ENCODE measurements at regions not wholly inside any gene's neighbourhood (a gene's known extent, or its start where the extent isn't known, plus 50 kb on each side); places are given as distances from the start of the nearest gene placed in this dataset.
"Not testable (repeated sequence)": the region's sequence is repeated elsewhere in the genome, so short reads cannot be mapped to it uniquely, and the experiment has no call there.

GRCh38 chr7:22066522-22066921 lies 120.8 kb upstream of the CDCA7L start:
- Histone ChIP-seq H3K36me3 (no peaks in the 10 kb centered on the region), H3K9me3 (replicated peaks) (peaks cover 3% of the 10 kb centered on the region; the same call in 1 of the 2 replicates), H3K4me1 (no peaks in the 10 kb centered on the region), H3K27me3 (0 out of 2 replicates have a peak, but pooled peaks cover 3% of the 10 kb centered on the region), H3K27ac (no peak overlapping the region), H3K4me3 (no peak overlapping the region)
- no peak for DNase-seq

DNA sequence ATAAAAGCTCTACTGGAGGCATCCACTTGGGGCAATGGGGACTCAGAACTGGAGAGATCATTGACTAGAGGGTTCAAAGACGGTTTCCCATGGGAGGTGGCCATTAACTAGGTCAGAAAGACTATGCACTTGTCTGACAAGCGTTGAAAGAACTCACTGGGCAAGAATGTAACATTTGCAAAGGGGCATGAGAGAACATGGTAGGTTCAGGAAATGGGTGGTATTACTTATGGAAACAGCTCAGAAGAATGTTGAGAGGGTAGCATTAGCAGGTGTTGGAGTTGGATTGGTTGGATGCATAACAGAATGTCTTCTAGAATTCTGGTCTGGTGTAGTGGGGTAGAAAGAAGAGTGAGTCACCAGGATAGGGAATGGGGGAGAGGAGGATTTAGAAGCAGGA lies 119.1 kb upstream of the CDCA7L start:
- Histone ChIP-seq H3K9me3 (replicated peaks) (peaks cover 3% of the 10 kb centered on the region; the same call in 1 of the 2 replicates), H3K27ac (no peak overlapping the region), H3K27me3 (0 out of 2 replicates have a peak, but pooled peaks cover 6% of the 10 kb centered on the region), H3K4me3 (no peak overlapping the region), H3K36me3 (no peaks in the 10 kb centered on the region), H3K4me1 (no peaks in the 10 kb centered on the region)
- no peak for DNase-seq

DNA sequence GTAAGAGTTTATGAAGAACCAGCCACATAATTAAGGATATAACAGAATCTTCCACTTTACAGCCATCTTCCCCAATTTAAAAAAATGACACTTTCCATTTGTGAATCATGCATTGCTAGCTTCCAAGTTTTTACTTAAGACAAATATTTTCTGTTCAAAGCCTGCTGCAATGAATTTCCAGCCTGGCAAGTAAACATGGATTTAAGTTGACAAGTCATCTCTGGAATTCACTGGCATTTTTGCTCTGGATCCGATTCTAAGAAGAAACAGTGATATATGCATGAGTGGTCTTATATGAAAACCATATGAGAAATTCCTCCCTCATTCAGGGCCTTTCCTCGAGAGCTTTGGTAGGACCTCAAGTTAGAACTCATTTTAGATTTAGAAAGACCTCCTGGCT lies 116.1 kb upstream of the CDCA7L start:
- Histone ChIP-seq H3K9me3 (replicated peaks) (no peaks in the 10 kb centered on the region), H3K27ac (no peak overlapping the region), H3K27me3 (0 out of 2 replicates have a peak, but pooled peaks cover 4% of the 10 kb centered on the region), H3K36me3 (no peaks in the 10 kb centered on the region), H3K4me1 (no peaks in the 10 kb centered on the region), H3K4me3 (no peak overlapping the region)
- DNase-seq: no peak

DNA sequence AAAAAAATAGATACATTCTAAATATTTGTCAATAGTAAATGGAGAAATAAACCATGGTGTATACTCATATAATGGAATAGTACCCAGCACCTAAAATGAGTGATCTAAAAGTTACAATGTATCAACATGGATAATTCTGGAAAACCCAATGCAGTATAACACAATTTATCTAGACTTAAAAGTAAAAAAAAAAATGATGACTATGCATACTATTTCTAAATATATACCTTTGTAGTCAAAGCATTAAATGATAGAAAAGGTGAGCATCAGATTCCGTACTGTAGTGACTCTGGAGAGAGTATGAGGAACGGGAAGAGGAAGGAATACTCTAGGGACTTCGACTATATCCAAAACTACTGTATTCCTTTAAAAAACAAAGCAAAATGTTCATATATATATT lies 115.2 kb upstream of the CDCA7L start:
- Histone ChIP-seq H3K36me3 (no peaks in the 10 kb centered on the region), H3K4me3 (no peak overlapping the region), H3K9me3 (replicated peaks) (no peaks in the 10 kb centered on the region), H3K27me3 (0 out of 2 replicates have a peak, but pooled peaks cover 3% of the 10 kb centered on the region), H3K27ac (no peak overlapping the region), H3K4me1 (no peaks in the 10 kb centered on the region)
- no peak for DNase-seq

GRCh38 chr7:22060197-22060596 lies 114.5 kb upstream of the CDCA7L start:
- DNase-seq: no peak
- no peak overlapping the region for H3K4me3 ChIP-seq

GRCh38 chr7:22055226-22055625 lies 109.5 kb upstream of the CDCA7L start:
- no peaks in the 10 kb centered on the region for H3K9me3 ChIP-seq (replicated peaks)
- H3K27me3 ChIP-seq: peaks cover 14% of the 10 kb centered on the region; the same call in 1 of the 2 replicates
- no peak overlapping the region for H3K4me3 ChIP-seq
- no peak overlapping the region for H3K27ac ChIP-seq
- no peak for DNase-seq
- no peaks in the 10 kb centered on the region for H3K36me3 ChIP-seq
- H3K4me1 ChIP-seq: no peaks in the 10 kb centered on the region

More at GRCh38 chr7:22060197-22060596, 114.5 kb upstream of the CDCA7L start:
- H3K27me3 ChIP-seq: 0 out of 2 replicates have a peak, but pooled peaks cover 3% of the 10 kb centered on the region
- H3K36me3 ChIP-seq: no peaks in the 10 kb centered on the region
- no peak overlapping the region for H3K27ac ChIP-seq
- H3K4me1 ChIP-seq: no peaks in the 10 kb centered on the region
- H3K9me3 ChIP-seq (replicated peaks): no peaks in the 10 kb centered on the region

GRCh38 chr7:22052674-22053365 lies 107.1 kb upstream of the CDCA7L start:
- H3K27me3 ChIP-seq: peaks cover 14% of the 10 kb centered on the region; the same call in 1 of the 2 replicates

GRCh38 chr7:22051886-22052673 lies 106.4 kb upstream of the CDCA7L start:
- DNase-seq: no peak
- no peak overlapping the region for H3K27ac ChIP-seq
- peaks cover 14% of the 10 kb centered on the region; the same call in 1 of the 2 replicates for H3K27me3 ChIP-seq
- no peaks in the 10 kb centered on the region for H3K9me3 ChIP-seq (replicated peaks)
- no peaks in the 10 kb centered on the region for H3K4me1 ChIP-seq
- no peaks in the 10 kb centered on the region for H3K36me3 ChIP-seq
- no peak overlapping the region for H3K4me3 ChIP-seq

More at GRCh38 chr7:22052674-22053365, 107.1 kb upstream of the CDCA7L start:
- H3K9me3 ChIP-seq (replicated peaks): no peaks in the 10 kb centered on the region
- no peak overlapping the region for H3K4me3 ChIP-seq
- no peaks in the 10 kb centered on the region for H3K4me1 ChIP-seq
- no peak overlapping the region for H3K27ac ChIP-seq
- no peaks in the 10 kb centered on the region for H3K36me3 ChIP-seq
- no peak for DNase-seq

- H3K4me1 ChIP-seq: no peaks in the 10 kb centered on the region
- H3K27ac ChIP-seq: no peak overlapping the region
- no peaks in the 10 kb centered on the region for H3K9me3 ChIP-seq (replicated peaks)
- H3K27me3 ChIP-seq: peaks cover 14% of the 10 kb centered on the region; the same call in 1 of the 2 replicates
- no peak overlapping the region for H3K4me3 ChIP-seq
- H3K36me3 ChIP-seq: no peaks in the 10 kb centered on the region
- no peak for DNase-seq
Measured at GRCh38 chr7:22049766-22050500, 104.2 kb upstream of the CDCA7L start.

DNA sequence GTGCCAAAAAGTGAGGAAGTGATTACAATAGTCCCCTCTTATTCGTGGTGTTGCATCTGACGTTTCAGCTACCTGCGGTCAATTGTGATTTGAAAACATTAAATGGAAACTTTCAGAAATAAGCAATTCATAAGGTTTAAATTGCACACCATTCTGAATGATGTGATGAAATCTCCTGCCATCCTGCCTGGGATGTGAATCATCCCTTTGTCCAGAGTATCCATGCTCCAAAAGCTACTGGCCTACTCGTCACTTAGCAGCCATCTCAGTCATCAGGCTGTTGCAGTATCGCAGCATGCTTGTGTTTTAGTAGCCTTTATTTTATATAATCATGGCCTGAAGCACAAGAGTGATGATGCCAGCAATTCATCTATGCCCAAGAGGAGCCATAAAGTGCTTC lies 97.7 kb upstream of the CDCA7L start:
- Histone ChIP-seq H3K4me3 (no peak overlapping the region), H3K4me1 (no peaks in the 10 kb centered on the region), H3K27me3 (no peaks in the 10 kb centered on the region), H3K27ac (no peak overlapping the region), H3K36me3 (no peaks in the 10 kb centered on the region), H3K9me3 (replicated peaks) (no peaks in the 10 kb centered on the region)
- DNase-seq: no peak

DNA sequence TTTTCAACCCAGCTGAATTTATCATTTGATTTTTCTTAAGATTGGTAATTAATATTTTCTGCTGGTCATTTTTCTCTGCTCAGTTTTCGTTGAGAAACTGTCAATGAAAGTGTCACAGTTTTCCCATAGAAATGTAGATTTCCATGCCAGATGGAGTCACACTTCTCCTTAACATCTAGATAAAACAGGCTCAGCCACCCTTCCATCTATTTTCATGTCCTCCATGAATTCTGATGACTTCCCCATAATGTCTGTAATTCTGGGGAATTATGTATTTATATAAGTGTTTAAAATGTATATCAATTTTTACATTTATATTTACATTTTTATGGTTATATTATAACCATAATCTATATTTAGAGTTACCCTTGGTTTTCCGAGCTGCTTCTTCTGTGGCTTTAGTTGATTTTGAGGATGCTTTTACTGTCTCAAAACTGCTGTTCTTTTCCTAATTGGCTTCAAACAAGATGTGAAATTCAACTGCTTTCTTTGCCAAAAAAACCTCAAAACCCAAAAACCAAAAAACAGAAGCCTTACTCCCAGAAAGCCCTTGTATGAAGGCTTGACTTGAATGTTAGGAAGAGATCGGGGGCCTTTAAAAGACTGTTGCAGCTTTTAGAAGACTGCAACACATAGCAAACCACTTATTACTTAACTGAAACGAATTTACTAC lies 95.4 kb upstream of the CDCA7L start:
- Histone ChIP-seq H3K9me3 (replicated peaks) (no peaks in the 10 kb centered on the region), H3K4me3 (no peak overlapping the region), H3K4me1 (no peaks in the 10 kb centered on the region), H3K36me3 (no peaks in the 10 kb centered on the region), H3K27ac (no peak overlapping the region), H3K27me3 (no peaks in the 10 kb centered on the region)
- DNase-seq: no peak

GRCh38 chr7:22039670-22040069 lies 94.0 kb upstream of the CDCA7L start:
- H3K9me3 ChIP-seq (replicated peaks): no peaks in the 10 kb centered on the region
- H3K36me3 ChIP-seq: no peaks in the 10 kb centered on the region
- no peak for DNase-seq
- no peak overlapping the region for H3K4me3 ChIP-seq
- H3K4me1 ChIP-seq: no peaks in the 10 kb centered on the region
- no peak overlapping the region for H3K27ac ChIP-seq
- no peaks in the 10 kb centered on the region for H3K27me3 ChIP-seq

- not testable (repeated sequence) for H3K27me3 ChIP-seq; H3K36me3 ChIP-seq; H3K4me3 ChIP-seq; H3K9me3 ChIP-seq (replicated peaks); H3K4me1 ChIP-seq; H3K27ac ChIP-seq; DNase-seq
Measured at GRCh38 chr7:22032356-22032755, 86.7 kb upstream of the CDCA7L start.

DNA sequence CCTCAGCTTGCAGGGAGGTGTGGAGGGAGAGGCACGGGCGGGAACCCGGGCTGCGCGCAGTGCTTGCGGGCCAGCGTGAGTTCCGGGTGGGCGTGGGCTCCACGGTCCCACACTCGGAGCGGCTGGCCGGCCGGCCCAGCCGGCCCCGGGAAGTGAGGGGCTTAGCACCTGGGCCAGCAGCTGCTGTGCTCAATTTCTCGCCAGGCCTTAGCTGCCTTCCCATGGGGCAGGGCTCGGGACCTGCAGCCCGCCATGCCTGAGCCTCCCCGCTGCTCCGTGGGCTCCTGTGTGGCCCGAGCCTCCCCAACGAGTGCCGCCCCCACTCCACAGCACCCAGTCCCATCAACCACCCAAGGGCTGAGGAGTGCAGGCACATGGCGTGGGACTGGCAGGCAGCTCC lies 83.0 kb upstream of the CDCA7L start:
- not testable (repeated sequence) for H3K4me1 ChIP-seq; H3K4me3 ChIP-seq; H3K9me3 ChIP-seq (replicated peaks); H3K27ac ChIP-seq; H3K27me3 ChIP-seq; H3K36me3 ChIP-seq; DNase-seq

Measured in SJCRH30 (cell line).